Tibial nerve (tissue), 4 donors: ENCODE measurements at regions not wholly inside any gene's neighbourhood (a gene's known extent, or its start where the extent isn't known, plus 50 kb on each side); places are given as distances from the start of the nearest gene placed in this dataset.

Experiments used
- CTCF ChIP-seq, 5 experiments: fragments of 200-600 bp in 3 of 5; fragments of 450-650 bp in 2 of 5; sonication (generic) in 3 of 5; IDR thresholded peaks; one replicate each; pipeline ENCODE4 v1.5.1; 2016 to 2019; ENCODE audit warnings: antibody characterized with exemption in 5 of 5, mild to moderate bottlenecking in 3 of 5, moderate library complexity in 2 of 5
- EP300 ChIP-seq, 2 donors: sonication (generic); formaldehyde crosslinking; IDR thresholded peaks; one replicate each; pipeline ENCODE4 v1.6.1; 2017; ENCODE audit warnings: antibody characterized with exemption in 2 of 2, mild to moderate bottlenecking in 1 of 2
- POLR2A ChIP-seq, 2 donors: fragments of 450-650 bp; IDR thresholded peaks; one replicate each; pipeline ENCODE4 v1.6.1; 2017; ENCODE audit warnings: antibody characterized with exemption in 2 of 2, mild to moderate bottlenecking in 2 of 2, moderate library complexity in 2 of 2

DNA sequence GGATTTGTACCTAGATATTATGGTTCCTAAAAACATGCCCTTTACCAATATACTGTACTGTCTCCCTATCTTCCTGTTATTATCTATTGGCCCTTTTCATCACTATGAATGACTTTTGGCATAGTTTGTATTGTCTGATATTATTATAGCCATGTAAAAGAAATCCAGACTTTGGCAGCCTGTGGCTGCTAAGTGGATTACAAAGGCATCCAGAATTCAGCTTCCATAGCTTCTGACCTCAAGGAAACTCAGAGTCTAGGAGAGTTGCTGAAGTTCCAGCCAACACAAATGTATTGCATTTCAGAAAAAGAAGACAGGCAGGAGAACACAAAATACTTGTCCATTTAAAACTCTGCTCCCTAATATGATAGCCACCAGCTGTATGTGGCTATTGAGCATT lies 319.2 kb upstream of the MPDZ start:
- TF ChIP-seq EP300 (IDR thresholded peaks at IDR 0.05): no peak
- TF ChIP-seq CTCF (IDR thresholded peaks at IDR 0.05): no peak
- TF ChIP-seq POLR2A (IDR thresholded peaks at IDR 0.05): no peak
